BJ (cell line): ENCODE measurements at regions not wholly inside any gene's neighbourhood (a gene's known extent, or its start where the extent isn't known, plus 50 kb on each side); places are given as distances from the start of the nearest gene placed in this dataset.
A peak's percentile ranks its signal among the peaks of the same experiment; 100 is the strongest.

ENCODE experiments used
- CTCF ChIA-PET: fragments of 350-600 bp; formaldehyde crosslinking; extraction: SDS; loops from one replicate; lab custom pipeline; 2021; ENCODE audit warnings: antibody characterized with exemption, inconsistent platforms; lab: Yijun Ruan, JAX
- POLR2A ChIA-PET: fragments of 300-600 bp; sonication (Branson Sonifier 250); formaldehyde crosslinking; extraction: SDS; loops from one replicate; lab custom pipeline; 2021; ENCODE audit warnings: antibody characterized with exemption; lab: Charles Lee
- DNase-seq: peaks from one replicate; pipeline ENCODE4 v3.0.0-alpha.2; 2011; ENCODE audit warnings: low read depth
- H3K27me3 ChIP-seq: 2 replicates; pipeline ENCODE4 v1.6.0; 2011; ENCODE audit warnings: low read length; ENCODE audit not compliant: control insufficient read depth, insufficient read depth
- H3K36me3 ChIP-seq: 2 replicates; pipeline ENCODE4 v1.5.1; 2011; ENCODE audit warnings: low read length; ENCODE audit not compliant: control insufficient read depth, insufficient read depth
- H3K4me3 ChIP-seq: 2 replicates; pipeline ENCODE4 v1.5.1; 2011; ENCODE audit warnings: low read depth, mild to moderate bottlenecking, control low read depth, low read length
- CTCF ChIP-seq: IDR thresholded peaks from 2 replicates; pipeline ENCODE4 v1.5.1; 2011; ENCODE audit warnings: low read depth, mild to moderate bottlenecking, control low read depth, inconsistent platforms, low read length, moderate library complexity; ENCODE audit not compliant: insufficient read depth

- Histone ChIP-seq H3K36me3 (no peaks in the 10 kb centered on the region), H3K27me3 (no peaks in the 10 kb centered on the region), H3K4me3 (no peak overlapping the region)
- POLR2A ChIA-PET = no interaction called here
- peak; percentile 39 for DNase-seq
- TF ChIP-seq CTCF = no peak
- CTCF ChIA-PET = interaction anchor here (0.6 to 4.1 kb wide), 11 partner anchors 10 to 409 kb away, joined by 3 to 23 read pairs (median 3); no protein-coding TSS in a partner anchor
Measured at GRCh38 chr10:61835946-61836887, 65.3 kb upstream of the ARID5B start.

GRCh38 chr10:61836888-61837754, 64.4 kb upstream of the ARID5B start:
- TF ChIP-seq CTCF = no peak
- no peak overlapping the region for H3K4me3 ChIP-seq
- peak; percentile 61 for DNase-seq
- ChIA-PET CTCF (interaction anchor here (0.6 to 4.1 kb wide), 8 partner anchors 64 to 408 kb away, joined by 3 to 23 read pairs (median 3); partner anchors contain the start of gene ARID5B), POLR2A (interaction anchor here (0.6 to 1.0 kb wide), 2 partner anchors 63 to 213 kb away, joined by 3 to 5 read pairs; no protein-coding TSS in a partner anchor)
- H3K27me3 ChIP-seq = no peaks in the 10 kb centered on the region
- no peaks in the 10 kb centered on the region for H3K36me3 ChIP-seq

- no peak for DNase-seq
- ChIA-PET CTCF (interaction anchor here (0.7 to 1.4 kb wide), 7 partner anchors 60 to 408 kb away, joined by 3 to 8 read pairs (median 3); partner anchors contain the start of gene ARID5B), POLR2A (interaction anchor here (0.6 to 1.0 kb wide), 3 partner anchors 68 to 212 kb away, joined by 3 read pairs; no protein-coding TSS in a partner anchor)
- Histone ChIP-seq H3K36me3 (no peaks in the 10 kb centered on the region), H3K27me3 (no peaks in the 10 kb centered on the region), H3K4me3 (no peak overlapping the region)
- TF ChIP-seq CTCF = no peak
Measured at GRCh38 chr10:61837755-61838171, 63.7 kb upstream of the ARID5B start.

DNA sequence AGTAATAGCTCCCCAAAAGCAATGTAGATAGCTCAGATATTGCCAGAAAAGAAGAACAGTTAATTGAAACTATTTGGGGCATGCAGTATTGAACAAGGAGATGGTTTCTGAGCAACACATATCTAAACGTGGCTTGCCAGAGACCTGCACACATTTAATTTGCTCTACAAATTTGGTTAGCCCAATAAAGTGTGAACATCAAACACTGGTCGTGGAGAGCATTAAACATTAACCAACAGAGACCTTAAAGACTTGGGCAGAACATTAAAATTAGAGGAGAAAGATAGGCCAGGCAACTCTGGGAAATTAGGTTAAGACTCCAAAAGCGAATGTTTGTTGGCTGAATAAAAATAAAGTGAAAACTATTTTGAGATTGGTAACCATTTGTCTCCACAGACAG, 61.6 kb upstream of the ARID5B start:
- CTCF ChIA-PET = no interaction called here
- TF ChIP-seq CTCF = no peak
- POLR2A ChIA-PET = no interaction called here

More for the DNA sequence above, 61.6 kb upstream of the ARID5B start:
- no peak for DNase-seq
- H3K36me3 ChIP-seq = no peaks in the 10 kb centered on the region
- H3K4me3 ChIP-seq = no peak overlapping the region
- H3K27me3 ChIP-seq = no peaks in the 10 kb centered on the region
